Endothelial cell (in vitro differentiated cells): ENCODE measurements at regions not wholly inside any gene's neighbourhood (a gene's known extent, or its start where the extent isn't known, plus 50 kb on each side); places are given as distances from the start of the nearest gene placed in this dataset.

Experiments used
- DNase-seq: peaks from one replicate; pipeline ENCODE4 v3.0.0; 2021; ENCODE audit warnings: low spot score
- H3K27ac Mint-ChIP-seq: one replicate; pipeline ENCODE4 v1.8.0; 2021; ENCODE audit warnings: mixed read lengths, inconsistent platforms; ENCODE audit not compliant: unreplicated experiment
- H3K27me3 Mint-ChIP-seq: one replicate; pipeline ENCODE4 v1.8.0; 2021; ENCODE audit warnings: mild to moderate bottlenecking, moderate library complexity, mixed read lengths, inconsistent platforms; ENCODE audit not compliant: unreplicated experiment
- H3K36me3 Mint-ChIP-seq: one replicate; pipeline ENCODE4 v1.8.0; 2021; ENCODE audit warnings: mild to moderate bottlenecking, low read depth, mixed read lengths, inconsistent platforms; ENCODE audit not compliant: unreplicated experiment
- H3K4me1 Mint-ChIP-seq: one replicate; pipeline ENCODE4 v1.8.0; 2021; ENCODE audit warnings: mild to moderate bottlenecking, mixed read lengths, inconsistent platforms; ENCODE audit not compliant: unreplicated experiment
- H3K4me3 Mint-ChIP-seq: one replicate; pipeline ENCODE4 v1.8.0; 2021; ENCODE audit warnings: mild to moderate bottlenecking, mixed read lengths, inconsistent platforms; ENCODE audit not compliant: unreplicated experiment
- H3K9me3 Mint-ChIP-seq: one replicate; pipeline ENCODE4 v1.8.0; 2021; ENCODE audit warnings: mixed read lengths, inconsistent platforms; ENCODE audit not compliant: unreplicated experiment
- CTCF ChIP-seq: fragments of 200-600 bp; sonication (generic); IDR thresholded peaks from one replicate; pipeline ENCODE4 v1.5.0; 2021; ENCODE audit warnings: antibody characterized with exemption; ENCODE audit not compliant: unreplicated experiment

GRCh38 chr15:69737916-69738315 is 285.3 kb downstream of the RPLP1 start:
- Mint-ChIP-seq H3K4me3 (no peak overlapping the region), H3K27ac (no peak overlapping the region), H3K4me1 (peaks cover 9% of the 10 kb centered on the region), H3K36me3 (peaks cover 6% of the 10 kb centered on the region), H3K27me3 (peaks cover 4% of the 10 kb centered on the region), H3K9me3 (no peaks in the 10 kb centered on the region)
- no peak for DNase-seq
- no peak for TF ChIP-seq CTCF

GRCh38 chr15:69740684-69741083 is 288.1 kb downstream of the RPLP1 start:
- Mint-ChIP-seq H3K9me3 (no peaks in the 10 kb centered on the region), H3K36me3 (peaks cover 6% of the 10 kb centered on the region), H3K4me1 (peaks cover 3% of the 10 kb centered on the region), H3K4me3 (no peak overlapping the region), H3K27ac (no peak overlapping the region), H3K27me3 (peaks cover 4% of the 10 kb centered on the region)
- no peak for DNase-seq
- no peak for TF ChIP-seq CTCF

GRCh38 chr15:69742361-69742760 is 289.7 kb downstream of the RPLP1 start:
- DNase-seq: no peak
- Mint-ChIP-seq H3K36me3 (no peaks in the 10 kb centered on the region), H3K9me3 (no peaks in the 10 kb centered on the region), H3K27me3 (no peaks in the 10 kb centered on the region), H3K27ac (no peak overlapping the region), H3K4me3 (no peak overlapping the region), H3K4me1 (no peaks in the 10 kb centered on the region)
- no peak for TF ChIP-seq CTCF

GRCh38 chr15:69743091-69743490 is 290.5 kb downstream of the RPLP1 start:
- H3K27me3 Mint-ChIP-seq: no peaks in the 10 kb centered on the region
- no peak for DNase-seq
- no peak for TF ChIP-seq CTCF
- no peaks in the 10 kb centered on the region for H3K9me3 Mint-ChIP-seq
- H3K36me3 Mint-ChIP-seq: no peaks in the 10 kb centered on the region
- no peak overlapping the region for H3K4me3 Mint-ChIP-seq
- no peak overlapping the region for H3K27ac Mint-ChIP-seq
- H3K4me1 Mint-ChIP-seq: no peaks in the 10 kb centered on the region

GRCh38 chr15:69744391-69745162 is 292.0 kb downstream of the RPLP1 start:
- no peak overlapping the region for H3K27ac Mint-ChIP-seq

More at GRCh38 chr15:69744391-69745162, 292.0 kb downstream of the RPLP1 start:
- Mint-ChIP-seq H3K4me1 (no peaks in the 10 kb centered on the region), H3K36me3 (no peaks in the 10 kb centered on the region), H3K9me3 (no peaks in the 10 kb centered on the region), H3K4me3 (no peak overlapping the region), H3K27me3 (no peaks in the 10 kb centered on the region)
- no peak for TF ChIP-seq CTCF
- DNase-seq: no peak
